RWPE2 (cell line): ENCODE measurements at regions not wholly inside any gene's neighbourhood (a gene's known extent, or its start where the extent isn't known, plus 50 kb on each side); places are given as distances from the start of the nearest gene placed in this dataset.

Experiments used
- ATAC-seq: fragments of 200-7000 bp; cut with Tn5 transposase; 3 replicates; pipeline ENCODE4 v1.9.1; 2021; ENCODE audit warnings: low read depth
- DNase-seq: peaks from one replicate; pipeline ENCODE4 v3.0.0-alpha.2; 2020; ENCODE audit warnings: low spot score
- H3K27ac ChIP-seq: fragments of 450-650 bp; 2 replicates; pipeline ENCODE4 v1.5.1; 2017; ENCODE audit warnings: mild to moderate bottlenecking; ENCODE audit not compliant: poor library complexity, severe bottlenecking
- H3K27me3 ChIP-seq: fragments of 250-450 bp; sonication (Bioruptor Pico); 2 replicates; pipeline ENCODE4 v1.5.1; 2021; ENCODE audit warnings: mild to moderate bottlenecking, moderate library complexity; ENCODE audit not compliant: insufficient read depth, poor library complexity, severe bottlenecking
- H3K36me3 ChIP-seq: fragments of 250-450 bp; sonication (Bioruptor Pico); 2 replicates; pipeline ENCODE4 v1.5.1; 2020; ENCODE audit warnings: low read depth, mild to moderate bottlenecking, moderate library complexity
- H3K4me1 ChIP-seq: fragments of 250-450 bp; sonication (Bioruptor Pico); 2 replicates; pipeline ENCODE4 v1.5.1; 2021; ENCODE audit warnings: mild to moderate bottlenecking, moderate library complexity; ENCODE audit not compliant: insufficient read depth, poor library complexity, severe bottlenecking
- H3K4me3 ChIP-seq: fragments of 250-450 bp; sonication (Bioruptor Pico); 2 replicates; pipeline ENCODE4 v1.5.1; 2021; ENCODE audit warnings: mild to moderate bottlenecking, moderate library complexity; ENCODE audit not compliant: severe bottlenecking
- H3K9me3 ChIP-seq: fragments of 250-450 bp; sonication (Bioruptor Pico); 2 replicates; pipeline ENCODE4 v1.5.1; 2021; ENCODE audit warnings: mild to moderate bottlenecking, moderate library complexity; ENCODE audit not compliant: severe bottlenecking
- TF ChIP-seq, protein P1 (sequence below): fragments of 450-650 bp; IDR thresholded peaks from one replicate; pipeline ENCODE4 v1.5.1; 2017; ENCODE audit warnings: mild to moderate bottlenecking, moderate library complexity; ENCODE audit not compliant: poor library complexity, severe bottlenecking

- Histone ChIP-seq H3K4me3 (no peak overlapping the region), H3K36me3 (no peaks in the 10 kb centered on the region), H3K27me3 (no peaks in the 10 kb centered on the region), H3K9me3 (no peaks in the 10 kb centered on the region), H3K4me1 (no peaks in the 10 kb centered on the region), H3K27ac (no peak overlapping the region)
- DNase-seq (no peak), ATAC-seq (no peak)
- TF ChIP-seq, protein P1, sequence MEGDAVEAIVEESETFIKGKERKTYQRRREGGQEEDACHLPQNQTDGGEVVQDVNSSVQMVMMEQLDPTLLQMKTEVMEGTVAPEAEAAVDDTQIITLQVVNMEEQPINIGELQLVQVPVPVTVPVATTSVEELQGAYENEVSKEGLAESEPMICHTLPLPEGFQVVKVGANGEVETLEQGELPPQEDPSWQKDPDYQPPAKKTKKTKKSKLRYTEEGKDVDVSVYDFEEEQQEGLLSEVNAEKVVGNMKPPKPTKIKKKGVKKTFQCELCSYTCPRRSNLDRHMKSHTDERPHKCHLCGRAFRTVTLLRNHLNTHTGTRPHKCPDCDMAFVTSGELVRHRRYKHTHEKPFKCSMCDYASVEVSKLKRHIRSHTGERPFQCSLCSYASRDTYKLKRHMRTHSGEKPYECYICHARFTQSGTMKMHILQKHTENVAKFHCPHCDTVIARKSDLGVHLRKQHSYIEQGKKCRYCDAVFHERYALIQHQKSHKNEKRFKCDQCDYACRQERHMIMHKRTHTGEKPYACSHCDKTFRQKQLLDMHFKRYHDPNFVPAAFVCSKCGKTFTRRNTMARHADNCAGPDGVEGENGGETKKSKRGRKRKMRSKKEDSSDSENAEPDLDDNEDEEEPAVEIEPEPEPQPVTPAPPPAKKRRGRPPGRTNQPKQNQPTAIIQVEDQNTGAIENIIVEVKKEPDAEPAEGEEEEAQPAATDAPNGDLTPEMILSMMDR = no peak
These were observed 127.3 kb upstream of the MAGEB16 start for GRCh38 chrX:35670889-35671288.

DNA sequence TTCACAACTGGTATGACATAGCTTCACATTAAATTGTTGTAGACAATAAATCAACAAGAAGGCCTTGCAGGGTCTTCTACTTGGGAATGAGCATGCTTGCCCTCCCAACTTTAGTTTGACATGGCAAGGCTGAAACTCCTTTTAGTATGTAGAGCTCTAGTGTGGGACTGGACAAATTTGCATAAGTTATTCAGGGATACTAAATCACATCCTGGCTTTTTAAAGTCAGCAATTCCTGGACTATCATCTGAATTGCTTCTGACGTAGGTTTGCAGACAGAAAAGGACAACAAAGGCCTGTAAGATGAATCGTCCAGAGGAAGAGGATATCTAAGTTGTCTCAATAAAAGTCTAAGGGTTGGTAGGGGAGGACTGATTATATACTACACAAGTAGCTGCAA lies 123.0 kb upstream of the MAGEB16 start:
- Histone ChIP-seq H3K9me3 (no peaks in the 10 kb centered on the region), H3K4me3 (no peak overlapping the region), H3K36me3 (no peaks in the 10 kb centered on the region), H3K4me1 (no peaks in the 10 kb centered on the region), H3K27me3 (no peaks in the 10 kb centered on the region), H3K27ac (no peak overlapping the region)
- ATAC-seq = no peak
- TF ChIP-seq, protein P1 = no peak
- no peak for DNase-seq

DNA sequence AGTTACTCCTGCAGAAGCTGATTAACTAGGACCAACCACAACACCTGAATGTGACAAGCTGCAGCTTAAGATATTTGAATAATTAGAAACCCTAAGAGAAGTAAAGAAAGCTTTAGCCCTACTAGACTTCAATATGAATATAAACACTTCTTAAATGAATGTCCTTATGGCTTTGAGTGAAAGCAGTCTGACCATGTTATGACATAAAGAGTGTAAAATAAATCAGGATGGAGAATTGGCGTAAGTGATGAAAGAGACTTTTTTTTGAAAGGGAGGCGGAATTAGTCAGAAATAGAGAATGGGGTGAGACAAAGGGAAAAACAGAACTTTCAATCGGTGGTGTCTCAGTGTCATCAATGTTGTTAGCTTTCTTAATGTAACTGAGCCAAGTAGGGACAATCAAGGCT lies 117.2 kb upstream of the MAGEB16 start:
- Histone ChIP-seq H3K36me3 (no peaks in the 10 kb centered on the region), H3K27ac (no peak overlapping the region), H3K4me3 (no peak overlapping the region), H3K27me3 (no peaks in the 10 kb centered on the region), H3K4me1 (no peaks in the 10 kb centered on the region), H3K9me3 (no peaks in the 10 kb centered on the region)
- ATAC-seq (no peak), DNase-seq (no peak)
- TF ChIP-seq, protein P1 = no peak

DNA sequence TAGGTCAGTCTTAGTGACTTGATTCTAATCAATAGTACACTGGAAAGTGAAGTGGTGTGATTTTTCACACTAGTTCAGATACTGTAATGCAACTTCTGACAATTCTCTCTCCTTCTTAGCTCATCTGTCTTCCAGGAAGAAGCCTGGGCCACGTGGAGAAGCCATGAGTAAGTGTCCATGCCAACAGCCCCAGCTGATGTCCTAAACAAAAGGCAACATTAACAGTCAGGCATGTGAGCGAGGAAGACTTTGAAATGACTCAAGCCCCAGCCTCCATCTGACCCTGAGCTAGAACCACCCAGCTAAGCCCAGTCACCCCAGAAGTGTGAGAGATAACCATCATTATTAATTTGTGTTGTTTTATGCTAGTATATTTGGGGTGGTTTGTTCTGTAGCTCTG lies 115.7 kb upstream of the MAGEB16 start:
- no peaks in the 10 kb centered on the region for H3K9me3 ChIP-seq
- H3K27ac ChIP-seq = no peak overlapping the region
- TF ChIP-seq, protein P1 = no peak
- H3K4me3 ChIP-seq = no peak overlapping the region
- DNase-seq (no peak), ATAC-seq (no peak)
- no peaks in the 10 kb centered on the region for H3K4me1 ChIP-seq
- no peaks in the 10 kb centered on the region for H3K27me3 ChIP-seq
- no peaks in the 10 kb centered on the region for H3K36me3 ChIP-seq

DNA sequence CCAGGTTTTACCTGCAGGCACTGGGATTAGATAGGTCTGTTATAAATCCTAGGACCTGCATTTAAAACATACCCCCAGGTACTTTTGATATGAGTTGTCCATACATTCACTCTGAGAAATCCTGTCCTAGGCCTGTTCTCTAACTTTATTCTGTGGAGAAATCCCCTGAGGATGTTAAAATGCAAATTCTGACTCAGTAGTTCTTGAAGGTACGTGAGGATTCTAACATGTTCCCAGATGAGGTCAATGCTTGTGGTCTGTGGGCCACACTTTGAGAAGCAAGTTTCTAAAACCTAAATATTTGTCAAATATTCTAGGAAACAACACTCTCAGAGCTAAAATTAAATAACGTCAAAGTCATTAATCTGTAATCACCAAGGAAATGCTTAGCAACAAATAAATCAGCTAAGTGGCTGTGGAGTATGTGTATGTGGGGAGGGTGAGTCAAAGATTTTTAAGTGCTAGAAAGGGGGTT lies 101.3 kb upstream of the MAGEB16 start:
- ATAC-seq = no peak
- TF ChIP-seq, protein P1 = no peak

More for the DNA sequence above, 101.3 kb upstream of the MAGEB16 start:
- Histone ChIP-seq H3K4me3 (no peak overlapping the region), H3K4me1 (no peaks in the 10 kb centered on the region), H3K27ac (no peak overlapping the region), H3K36me3 (no peaks in the 10 kb centered on the region), H3K9me3 (no peaks in the 10 kb centered on the region), H3K27me3 (no peaks in the 10 kb centered on the region)
- no peak for DNase-seq
